ENCODE measurements at regions not wholly inside any gene's neighbourhood (a gene's known extent, or its start where the extent isn't known, plus 50 kb on each side); places are given as distances from the start of the nearest gene placed in this dataset.

- H3K4me2 ChIP-seq (ENCODE audit: low read length), result no peak overlapping the region
- no peaks in the 10 kb centered on the region for H3K9me2 ChIP-seq (replicated peaks; ENCODE audit: control insufficient read depth, low read length)
- peaks cover 20% of the 10 kb centered on the region for H3K27me3 ChIP-seq (ENCODE audit: control insufficient read depth, low read length)
- H3K9me3 ChIP-seq (ENCODE audit: control insufficient read depth, insufficient read depth, low read length), result no peaks in the 10 kb centered on the region
- H3K4me1 ChIP-seq (ENCODE audit: control insufficient read depth, low read length), result 0 out of 2 replicates have a peak, but pooled peaks cover 2% of the 10 kb centered on the region
- H3F3A ChIP-seq (ENCODE audit: control insufficient read depth, insufficient read depth), result no peaks in the 10 kb centered on the region
- H3K27ac ChIP-seq (ENCODE audit: low read depth, low read length), result no peak overlapping the region
- H3K36me3 ChIP-seq (ENCODE audit: control insufficient read depth, low read length), result no peaks in the 10 kb centered on the region
- TF ChIP-seq EZH2phosphoT487 (IDR thresholded peaks at IDR 0.05; ENCODE audit: borderline replicate concordance, low read length), result no peak
- TF ChIP-seq CTCF (IDR thresholded peaks at IDR 0.05; ENCODE audit: low read depth, low read length, poor library complexity, severe bottlenecking), result no peak
- no peak overlapping the region for H3K4me3 ChIP-seq (ENCODE audit: low read length)
- no peaks in the 10 kb centered on the region for H3K79me2 ChIP-seq (ENCODE audit: control insufficient read depth, low read length)
- H4K20me1 ChIP-seq (ENCODE audit: control insufficient read depth, insufficient read depth, low read depth, low read length), result no peaks in the 10 kb centered on the region
Measured at GRCh38 chr3:181912384-181912783, 200.7 kb downstream of the SOX2 start.

GRCh38 chr3:181913254-181913653, 201.5 kb downstream of the SOX2 start:
- no peaks in the 10 kb centered on the region for H3K36me3 ChIP-seq (ENCODE audit: control insufficient read depth, low read length)
- no peak for TF ChIP-seq EZH2phosphoT487 (IDR thresholded peaks at IDR 0.05; ENCODE audit: borderline replicate concordance, low read length)
- TF ChIP-seq CTCF (IDR thresholded peaks at IDR 0.05; ENCODE audit: low read depth, low read length, poor library complexity, severe bottlenecking), result no peak
- H3K4me1 ChIP-seq (ENCODE audit: control insufficient read depth, low read length), result no peaks in the 10 kb centered on the region
- H3K4me3 ChIP-seq (ENCODE audit: low read length), result no peak overlapping the region
- no peaks in the 10 kb centered on the region for H3F3A ChIP-seq (ENCODE audit: control insufficient read depth, insufficient read depth)
- no peak overlapping the region for H3K4me2 ChIP-seq (ENCODE audit: low read length)
- H3K9me2 ChIP-seq (replicated peaks; ENCODE audit: control insufficient read depth, low read length), result no peaks in the 10 kb centered on the region
- H3K27ac ChIP-seq (ENCODE audit: low read depth, low read length), result no peak overlapping the region
- no peaks in the 10 kb centered on the region for H3K79me2 ChIP-seq (ENCODE audit: control insufficient read depth, low read length)
- H4K20me1 ChIP-seq (ENCODE audit: control insufficient read depth, insufficient read depth, low read depth, low read length), result no peaks in the 10 kb centered on the region
- H3K9me3 ChIP-seq (ENCODE audit: control insufficient read depth, insufficient read depth, low read length), result no peaks in the 10 kb centered on the region
- H3K27me3 ChIP-seq (ENCODE audit: control insufficient read depth, low read length), result peaks cover 13% of the 10 kb centered on the region

- Histone ChIP-seq H3K9me2 (replicated peaks; ENCODE audit: control insufficient read depth, low read length) (no peaks in the 10 kb centered on the region), H3K4me2 (ENCODE audit: low read length) (no peak overlapping the region), H3K9me3 (ENCODE audit: control insufficient read depth, insufficient read depth, low read length) (no peaks in the 10 kb centered on the region), H3K27ac (ENCODE audit: low read depth, low read length) (no peak overlapping the region), H3K27me3 (ENCODE audit: control insufficient read depth, low read length) (peaks cover 8% of the 10 kb centered on the region; the same call in 1 of the 2 replicates), H3K4me3 (ENCODE audit: low read length) (no peak overlapping the region), H3K79me2 (ENCODE audit: control insufficient read depth, low read length) (no peaks in the 10 kb centered on the region), H3K36me3 (ENCODE audit: control insufficient read depth, low read length) (no peaks in the 10 kb centered on the region), H3F3A (ENCODE audit: control insufficient read depth, insufficient read depth) (no peaks in the 10 kb centered on the region), H3K4me1 (ENCODE audit: control insufficient read depth, low read length) (peaks cover 4% of the 10 kb centered on the region), H4K20me1 (ENCODE audit: control insufficient read depth, insufficient read depth, low read depth, low read length) (no peaks in the 10 kb centered on the region)
- TF ChIP-seq CTCF (IDR thresholded peaks at IDR 0.05; ENCODE audit: low read depth, low read length, poor library complexity, severe bottlenecking), result no peak
- TF ChIP-seq EZH2phosphoT487 (IDR thresholded peaks at IDR 0.05; ENCODE audit: borderline replicate concordance, low read length), result no peak
Measured at GRCh38 chr3:181915551-181915950, 203.8 kb downstream of the SOX2 start.
